Smooth muscle cell (in vitro differentiated cells): ENCODE measurements at regions not wholly inside any gene's neighbourhood (a gene's known extent, or its start where the extent isn't known, plus 50 kb on each side); places are given as distances from the start of the nearest gene placed in this dataset.
A peak's percentile ranks its signal among the peaks of the same experiment; 100 is the strongest.

ENCODE experiments used
- DNase-seq: peaks from one replicate; lab custom pipeline; 2025; ENCODE audit not compliant: unreplicated experiment; lab: John Stamatoyannopoulos, UW
- H2AFZ ChIP-seq: fragments of 200-600 bp; sonication (generic); 2 replicates; pipeline ENCODE4 v1.6.0; 2016; ENCODE audit warnings: antibody characterized with exemption, low read depth, mild to moderate bottlenecking
- H3F3A ChIP-seq: fragments of 200-600 bp; sonication (generic); 2 replicates; pipeline ENCODE4 v1.6.0; 2017; ENCODE audit warnings: antibody characterized with exemption, low read depth
- H3K27ac ChIP-seq: fragments of 200-600 bp; sonication (generic); 2 replicates; pipeline ENCODE4 v1.5.1; 2016; ENCODE audit warnings: low read depth, mild to moderate bottlenecking
- H3K27me3 ChIP-seq: fragments of 200-600 bp; sonication (generic); 2 replicates; pipeline ENCODE4 v1.6.1; 2016; ENCODE audit warnings: low read depth, mild to moderate bottlenecking
- H3K36me3 ChIP-seq: fragments of 200-600 bp; sonication (generic); 2 replicates; pipeline ENCODE4 v1.5.1; 2016; ENCODE audit warnings: low read depth
- H3K4me1 ChIP-seq: fragments of 200-600 bp; sonication (generic); 2 replicates; pipeline ENCODE4 v1.5.1; 2016; ENCODE audit warnings: low read depth
- H3K4me2 ChIP-seq: fragments of 200-600 bp; sonication (generic); 2 replicates; pipeline ENCODE4 v1.6.0; 2016; ENCODE audit warnings: mild to moderate bottlenecking
- H3K4me3 ChIP-seq: fragments of 200-600 bp; sonication (generic); 2 replicates; pipeline ENCODE4 v1.5.1; 2016; ENCODE audit warnings: mild to moderate bottlenecking
- H3K79me2 ChIP-seq: fragments of 200-600 bp; sonication (generic); 2 replicates; pipeline ENCODE4 v1.6.0; 2016; ENCODE audit warnings: low read depth, mild to moderate bottlenecking
- H3K9ac ChIP-seq: fragments of 200-600 bp; sonication (generic); 2 replicates; pipeline ENCODE4 v1.6.0; 2016; ENCODE audit warnings: low read depth
- H3K9me3 ChIP-seq: fragments of 200-600 bp; sonication (generic); replicated peaks from 2 replicates; pipeline ENCODE4 v1.5.1; 2016; ENCODE audit warnings: low read depth
- H4K20me1 ChIP-seq: fragments of 200-600 bp; sonication (generic); 2 replicates; pipeline ENCODE4 v1.6.0; 2016; ENCODE audit warnings: low read depth
- WGBS: methylation state at CpG from one replicate; pipeline ENCODE4 v1.1.7; 2016; ENCODE audit warnings: low lambda C conversion rate; 5-methylcytosine and 5-hydroxymethylcytosine counted together
- TF ChIP-seq, protein P1 (sequence below): fragments of 200-600 bp; sonication (generic); IDR thresholded peaks from 2 replicates; pipeline ENCODE4 v1.5.1; 2017; ENCODE audit warnings: borderline replicate concordance, mild to moderate bottlenecking, antibody characterized with exemption; ENCODE audit not compliant: insufficient read depth, poor library complexity, severe bottlenecking

DNA sequence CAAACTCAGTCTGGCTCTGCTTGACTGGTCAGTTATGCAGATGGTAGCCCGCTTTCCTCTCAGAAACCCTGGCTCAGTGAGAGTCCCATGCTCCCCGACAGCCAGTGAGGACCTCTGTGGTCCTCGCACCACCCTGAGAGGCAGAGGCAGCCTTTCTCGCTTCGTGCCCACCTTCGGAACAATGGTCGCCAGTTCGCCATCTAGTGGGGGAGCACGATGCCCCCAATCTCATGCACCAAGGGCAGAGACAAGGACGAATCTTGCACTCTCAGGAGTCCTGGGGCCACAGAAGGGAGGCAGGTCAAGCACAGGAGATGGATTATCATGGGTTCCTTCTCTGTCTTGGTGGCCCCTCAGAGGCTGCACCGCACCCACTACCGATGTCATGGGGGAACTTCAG lies 75.2 kb downstream of the RHCG start:
- Histone ChIP-seq H2AFZ (no peak overlapping the region), H3F3A (no peaks in the 10 kb centered on the region), H3K9me3 (no peaks in the 10 kb centered on the region), H3K79me2 (no peaks in the 10 kb centered on the region), H3K4me2 (no peak overlapping the region), H3K36me3 (no peaks in the 10 kb centered on the region), H4K20me1 (no peaks in the 10 kb centered on the region), H3K9ac (no peak overlapping the region), H3K27me3 (peaks cover 92% of the 10 kb centered on the region), H3K4me3 (no peak overlapping the region), H3K4me1 (no peaks in the 10 kb centered on the region), H3K27ac (no peak overlapping the region)
- TF ChIP-seq, protein P1, sequence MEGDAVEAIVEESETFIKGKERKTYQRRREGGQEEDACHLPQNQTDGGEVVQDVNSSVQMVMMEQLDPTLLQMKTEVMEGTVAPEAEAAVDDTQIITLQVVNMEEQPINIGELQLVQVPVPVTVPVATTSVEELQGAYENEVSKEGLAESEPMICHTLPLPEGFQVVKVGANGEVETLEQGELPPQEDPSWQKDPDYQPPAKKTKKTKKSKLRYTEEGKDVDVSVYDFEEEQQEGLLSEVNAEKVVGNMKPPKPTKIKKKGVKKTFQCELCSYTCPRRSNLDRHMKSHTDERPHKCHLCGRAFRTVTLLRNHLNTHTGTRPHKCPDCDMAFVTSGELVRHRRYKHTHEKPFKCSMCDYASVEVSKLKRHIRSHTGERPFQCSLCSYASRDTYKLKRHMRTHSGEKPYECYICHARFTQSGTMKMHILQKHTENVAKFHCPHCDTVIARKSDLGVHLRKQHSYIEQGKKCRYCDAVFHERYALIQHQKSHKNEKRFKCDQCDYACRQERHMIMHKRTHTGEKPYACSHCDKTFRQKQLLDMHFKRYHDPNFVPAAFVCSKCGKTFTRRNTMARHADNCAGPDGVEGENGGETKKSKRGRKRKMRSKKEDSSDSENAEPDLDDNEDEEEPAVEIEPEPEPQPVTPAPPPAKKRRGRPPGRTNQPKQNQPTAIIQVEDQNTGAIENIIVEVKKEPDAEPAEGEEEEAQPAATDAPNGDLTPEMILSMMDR, result no peak
- no peak for DNase-seq
- 57% methylated on average over 12 of the region's 12 CpGs for WGBS

DNA sequence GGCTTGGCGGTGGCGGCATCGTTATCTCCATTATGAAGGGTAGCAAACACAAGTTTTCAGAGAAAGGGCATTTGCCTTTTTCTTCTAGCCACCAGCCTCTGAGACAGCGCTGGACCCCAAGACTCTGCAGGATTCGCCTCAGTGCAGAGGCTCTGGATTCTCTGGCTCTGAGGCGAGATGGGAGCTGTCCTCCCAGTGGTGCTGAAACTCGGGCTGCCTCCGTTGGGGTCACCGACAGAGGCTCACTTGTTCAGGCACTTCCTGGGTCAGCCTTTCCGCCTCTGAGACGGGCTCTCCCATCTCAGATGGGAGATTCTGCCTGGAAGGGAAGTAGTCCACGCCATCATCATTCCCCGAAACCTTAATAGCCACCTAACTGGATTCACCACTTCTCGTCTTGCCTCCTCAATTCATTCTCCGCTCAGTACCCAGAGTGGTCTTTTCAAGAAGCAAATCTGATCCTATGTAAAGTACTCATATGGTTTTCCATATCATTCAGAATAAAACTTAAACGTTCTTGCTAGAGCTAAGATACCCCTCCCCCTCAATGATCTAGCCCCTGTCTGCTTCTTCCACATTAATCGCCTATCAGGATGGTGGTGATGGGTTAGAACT lies 76.9 kb downstream of the RHCG start:
- no peak overlapping the region for H3K9ac ChIP-seq
- no peaks in the 10 kb centered on the region for H3K9me3 ChIP-seq
- no peaks in the 10 kb centered on the region for H4K20me1 ChIP-seq
- TF ChIP-seq, protein P1, result no peak
- H3K4me3 ChIP-seq, result no peak overlapping the region
- no peaks in the 10 kb centered on the region for H3K4me1 ChIP-seq
- WGBS, result 20% methylated on average over 17 of the region's 17 CpGs
- peaks cover 97% of the 10 kb centered on the region for H3K27me3 ChIP-seq
- peak; percentile 29 for DNase-seq
- no peaks in the 10 kb centered on the region for H3K36me3 ChIP-seq
- no peaks in the 10 kb centered on the region for H3K79me2 ChIP-seq
- no peak overlapping the region for H3K4me2 ChIP-seq
- no peak overlapping the region for H3K27ac ChIP-seq
- no peaks in the 10 kb centered on the region for H3F3A ChIP-seq
- no peak overlapping the region for H2AFZ ChIP-seq

DNA sequence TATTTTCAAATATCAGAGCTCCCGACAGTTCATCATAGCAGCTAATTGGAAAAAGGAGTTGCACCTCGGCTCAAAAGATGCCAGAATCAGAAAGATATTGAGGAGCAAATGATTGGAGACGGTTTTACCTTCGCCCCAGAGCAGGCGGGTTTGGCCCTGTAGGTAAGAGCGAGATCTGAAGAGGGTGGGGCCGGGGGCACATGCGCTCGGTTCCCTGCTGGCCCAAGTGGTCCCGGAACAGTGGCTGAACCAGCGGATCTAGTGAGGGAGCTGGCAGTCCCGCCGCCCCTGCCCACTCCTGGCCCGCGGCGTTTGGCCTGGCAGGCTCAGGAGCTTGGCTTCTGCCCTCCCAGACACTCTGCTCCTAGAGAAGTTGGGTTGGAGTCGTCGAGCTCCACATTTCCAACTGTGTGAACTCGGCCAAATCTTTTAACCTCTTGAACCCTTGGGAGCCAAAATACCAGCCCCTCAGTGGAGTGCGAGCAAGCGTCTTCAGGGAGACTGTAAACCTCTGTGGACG lies 79.1 kb downstream of the RHCG start:
- no peak for DNase-seq
- WGBS, result 80% methylated on average over 22 of the region's 22 CpGs
- H3K4me3 ChIP-seq, result no peak overlapping the region
- TF ChIP-seq, protein P1, result no peak
- H4K20me1 ChIP-seq, result no peaks in the 10 kb centered on the region
- peaks cover 16% of the 10 kb centered on the region for H3K4me1 ChIP-seq
- H3K9ac ChIP-seq, result no peak overlapping the region
- H3K79me2 ChIP-seq, result no peaks in the 10 kb centered on the region
- H3K36me3 ChIP-seq, result no peaks in the 10 kb centered on the region
- H3K27me3 ChIP-seq, result peaks cover 99% of the 10 kb centered on the region
- no peaks in the 10 kb centered on the region for H3F3A ChIP-seq
- H2AFZ ChIP-seq, result no peak overlapping the region
- no peak overlapping the region for H3K27ac ChIP-seq
- no peaks in the 10 kb centered on the region for H3K9me3 ChIP-seq
- no peak overlapping the region for H3K4me2 ChIP-seq
